Sigmoid colon (tissue), 4 donors: ENCODE measurements at regions not wholly inside any gene's neighbourhood (a gene's known extent, or its start where the extent isn't known, plus 50 kb on each side); places are given as distances from the start of the nearest gene placed in this dataset.

Source experiments
- CTCF ChIP-seq, 4 experiments: fragments of 450-650 bp in 3 of 4; fragments of 200-600 bp in 1 of 4; IDR thresholded peaks; one replicate each; pipeline ENCODE4 v1.5.1; 2016 to 2019; ENCODE audit warnings: antibody characterized with exemption in 4 of 4, mild to moderate bottlenecking in 3 of 4, moderate library complexity in 2 of 4
- POLR2A ChIP-seq, 2 donors: fragments of 450-650 bp; IDR thresholded peaks; one replicate each; pipeline ENCODE4 v1.6.1; 2016; ENCODE audit warnings: antibody characterized with exemption in 2 of 2, mild to moderate bottlenecking in 2 of 2, moderate library complexity in 2 of 2
- POLR2AphosphoS5 ChIP-seq, 4 donors: sonication (generic); formaldehyde crosslinking; IDR thresholded peaks; one replicate each; pipeline ENCODE4 v1.6.1; 2017; ENCODE audit warnings: antibody characterized with exemption in 4 of 4

DNA sequence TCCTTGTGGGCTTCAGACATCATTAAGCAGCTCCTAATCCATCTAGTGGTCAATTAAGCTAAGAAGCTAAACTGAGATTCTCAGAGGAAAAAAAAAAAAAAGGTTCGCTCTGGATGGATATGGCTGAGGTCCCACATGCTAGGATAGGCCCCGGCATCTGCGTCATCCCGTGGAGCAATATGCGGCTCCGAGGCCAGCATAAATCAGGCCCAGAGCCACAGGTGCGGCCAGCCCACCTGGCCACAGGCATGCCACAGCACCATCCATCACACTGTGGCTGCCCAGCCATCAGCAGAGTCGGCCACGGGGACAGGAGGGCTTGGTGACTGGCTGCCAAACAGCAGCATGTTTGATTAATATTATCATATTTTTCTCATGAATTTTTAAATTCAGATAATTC lies 106.9 kb upstream of the TIAM1 start:
- TF ChIP-seq CTCF (IDR thresholded peaks at IDR 0.05) (no peak), POLR2A (IDR thresholded peaks at IDR 0.05) (no peak), POLR2AphosphoS5 (IDR thresholded peaks at IDR 0.05) (no peak)
